Astrocyte (in vitro differentiated cells and primary cell): ENCODE measurements at regions not wholly inside any gene's neighbourhood (a gene's known extent, or its start where the extent isn't known, plus 50 kb on each side); places are given as distances from the start of the nearest gene placed in this dataset.
A peak's percentile ranks its signal among the peaks of the same experiment; 100 is the strongest.

Experiments
- DNase-seq: peaks from one replicate; pipeline ENCODE4 v3.0.0-alpha.2; 2010; ENCODE audit warnings: low read depth
- FAIRE-seq: peaks from 2 replicates; lab custom pipeline; 2011; peaks lifted over from hg19 to GRCh38; lab: Jason Lieb, UNC
- H2AFZ ChIP-seq: 2 replicates; pipeline ENCODE4 v1.6.0; 2012; ENCODE audit warnings: low read depth, low read length, inconsistent platforms
- H3K27ac ChIP-seq: 2 replicates; pipeline ENCODE4 v1.5.1; 2011; ENCODE audit warnings: low read depth, low read length, inconsistent platforms
- H3K27me3 ChIP-seq: 2 replicates; pipeline ENCODE4 v1.6.0; 2011; ENCODE audit warnings: low read length, inconsistent platforms; ENCODE audit not compliant: insufficient read depth
- H3K36me3 ChIP-seq: 2 replicates; pipeline ENCODE4 v1.5.1; 2011; ENCODE audit warnings: low read length, inconsistent platforms; ENCODE audit not compliant: insufficient read depth
- H3K4me1 ChIP-seq: 2 replicates; pipeline ENCODE4 v1.5.1; 2011; ENCODE audit warnings: low read length, inconsistent platforms; ENCODE audit not compliant: insufficient read depth
- H3K4me2 ChIP-seq: 2 replicates; pipeline ENCODE4 v1.6.0; 2012; ENCODE audit warnings: low read length, inconsistent platforms
- H3K4me3 ChIP-seq: 2 replicates; pipeline ENCODE4 v1.5.1; 2011; ENCODE audit warnings: low read depth, mild to moderate bottlenecking, low read length, inconsistent platforms; ENCODE audit not compliant: insufficient read depth
- H3K79me2 ChIP-seq: 2 replicates; pipeline ENCODE4 v1.6.0; 2012; ENCODE audit warnings: mild to moderate bottlenecking, low read length, inconsistent platforms; ENCODE audit not compliant: insufficient read depth
- H3K9ac ChIP-seq: 2 replicates; pipeline ENCODE4 v1.6.0; 2012; ENCODE audit warnings: mild to moderate bottlenecking, low read length, inconsistent platforms
- H3K9me3 ChIP-seq: 2 replicates; pipeline ENCODE4 v1.5.1; 2012; ENCODE audit warnings: low read depth, mild to moderate bottlenecking, low read length, inconsistent platforms; ENCODE audit not compliant: insufficient read depth
- H4K20me1 ChIP-seq: 2 replicates; pipeline ENCODE4 v1.6.0; 2012; ENCODE audit warnings: low read length, inconsistent platforms; ENCODE audit not compliant: insufficient read depth
- H3K27ac Mint-ChIP-seq: one replicate; pipeline ENCODE4 v1.8.0; 2021; ENCODE audit warnings: mild to moderate bottlenecking, mixed read lengths; ENCODE audit not compliant: unreplicated experiment
- H3K27me3 Mint-ChIP-seq: one replicate; pipeline ENCODE4 v1.8.0; 2021; ENCODE audit warnings: low read depth, mixed read lengths; ENCODE audit not compliant: unreplicated experiment
- H3K36me3 Mint-ChIP-seq: one replicate; pipeline ENCODE4 v1.8.0; 2021; ENCODE audit warnings: low read depth, mixed read lengths; ENCODE audit not compliant: unreplicated experiment
- H3K4me1 Mint-ChIP-seq: one replicate; pipeline ENCODE4 v1.8.0; 2021; ENCODE audit warnings: low read depth, mixed read lengths; ENCODE audit not compliant: unreplicated experiment
- H3K4me3 Mint-ChIP-seq: one replicate; pipeline ENCODE4 v1.8.0; 2021; ENCODE audit warnings: mild to moderate bottlenecking, moderate library complexity, mixed read lengths; ENCODE audit not compliant: unreplicated experiment
- H3K9me3 Mint-ChIP-seq: one replicate; pipeline ENCODE4 v1.8.0; 2021; ENCODE audit warnings: mild to moderate bottlenecking, mixed read lengths; ENCODE audit not compliant: unreplicated experiment
- CTCF ChIP-seq: IDR thresholded peaks from 2 replicates; pipeline ENCODE4 v1.5.1; 2011; ENCODE audit warnings: low read depth, mild to moderate bottlenecking, inconsistent platforms, low read length, moderate library complexity; ENCODE audit not compliant: insufficient read depth
- EZH2 ChIP-seq: IDR thresholded peaks from 2 replicates; pipeline ENCODE4 v1.6.1; 2012; ENCODE audit warnings: mild to moderate bottlenecking, low read length, inconsistent platforms; ENCODE audit not compliant: insufficient read depth

- no peak for FAIRE-seq
- Histone ChIP-seq H3K27me3 (no peaks in the 10 kb centered on the region), H3K27ac (no peak overlapping the region), H4K20me1 (no peaks in the 10 kb centered on the region), H3K4me3 (no peak overlapping the region), H3K79me2 (no peaks in the 10 kb centered on the region), H3K4me1 (no peaks in the 10 kb centered on the region), H3K4me2 (no peak overlapping the region), H3K9me3 (no peaks in the 10 kb centered on the region), H3K36me3 (no peaks in the 10 kb centered on the region), H3K9ac (no peak overlapping the region), H2AFZ (no peak overlapping the region)
- DNase-seq = no peak
- no peak overlapping the region for H3K27ac Mint-ChIP-seq
- H3K9me3 Mint-ChIP-seq = peaks cover 8% of the 10 kb centered on the region
- no peak overlapping the region for H3K4me3 Mint-ChIP-seq
- H3K4me1 Mint-ChIP-seq = peaks cover 35% of the 10 kb centered on the region
- TF ChIP-seq CTCF = no peak
- no peak for TF ChIP-seq EZH2
- no peaks in the 10 kb centered on the region for H3K27me3 Mint-ChIP-seq
- H3K36me3 Mint-ChIP-seq = peaks cover 2% of the 10 kb centered on the region
These were observed 134.5 kb downstream of the NUAK1 start for GRCh38 chr12:106004289-106004688.

- H3K4me1 ChIP-seq = no peaks in the 10 kb centered on the region
- FAIRE-seq (no peak), DNase-seq (no peak)
- no peaks in the 10 kb centered on the region for H3K9me3 ChIP-seq
- no peak overlapping the region for H3K27ac ChIP-seq
- no peaks in the 10 kb centered on the region for H3K27me3 ChIP-seq
- Mint-ChIP-seq H3K36me3 (peaks cover 2% of the 10 kb centered on the region), H3K27me3 (no peaks in the 10 kb centered on the region), H3K4me1 (peaks cover 34% of the 10 kb centered on the region), H3K4me3 (no peak overlapping the region), H3K27ac (no peak overlapping the region), H3K9me3 (peaks cover 8% of the 10 kb centered on the region)
- H3K9ac ChIP-seq = no peak overlapping the region
- TF ChIP-seq CTCF (no peak), EZH2 (no peak)
- H3K36me3 ChIP-seq = no peaks in the 10 kb centered on the region
- H3K79me2 ChIP-seq = no peaks in the 10 kb centered on the region
- H2AFZ ChIP-seq = no peak overlapping the region
- no peak overlapping the region for H3K4me3 ChIP-seq
- no peaks in the 10 kb centered on the region for H4K20me1 ChIP-seq
- no peak overlapping the region for H3K4me2 ChIP-seq
These were observed 132.4 kb downstream of the NUAK1 start for GRCh38 chr12:106006382-106006781.

GRCh38 chr12:106006940-106007339, 131.8 kb downstream of the NUAK1 start:
- FAIRE-seq (no peak), DNase-seq (no peak)
- no peaks in the 10 kb centered on the region for H3K9me3 ChIP-seq
- no peaks in the 10 kb centered on the region for H3K27me3 ChIP-seq
- H3K79me2 ChIP-seq = no peaks in the 10 kb centered on the region
- no peak overlapping the region for H2AFZ ChIP-seq
- no peak overlapping the region for H3K4me2 ChIP-seq
- Mint-ChIP-seq H3K27ac (peak overlapping the region; percentile 35), H3K36me3 (no peaks in the 10 kb centered on the region), H3K9me3 (peaks cover 8% of the 10 kb centered on the region), H3K27me3 (no peaks in the 10 kb centered on the region), H3K4me1 (peaks cover 33% of the 10 kb centered on the region), H3K4me3 (no peak overlapping the region)
- H3K4me1 ChIP-seq = no peaks in the 10 kb centered on the region
- TF ChIP-seq CTCF (no peak), EZH2 (no peak)
- H3K36me3 ChIP-seq = no peaks in the 10 kb centered on the region
- H3K9ac ChIP-seq = no peak overlapping the region
- H3K4me3 ChIP-seq = no peak overlapping the region
- H3K27ac ChIP-seq = no peak overlapping the region
- no peaks in the 10 kb centered on the region for H4K20me1 ChIP-seq
